ENCODE measurements at regions not wholly inside any gene's neighbourhood (a gene's known extent, or its start where the extent isn't known, plus 50 kb on each side); places are given as distances from the start of the nearest gene placed in this dataset.

- Histone ChIP-seq H3K9me1 (ENCODE audit: insufficient read depth, low read length) (no peaks in the 10 kb centered on the region), H3K4ac (ENCODE audit: low read depth, low read length) (no peak overlapping the region), H3K9ac (ENCODE audit: low read depth, low read length) (no peak overlapping the region), H3K79me1 (ENCODE audit: low read depth in 1 of 2, low read length in 2 of 2) (no peaks in the 10 kb centered on the region), H3K4me1 (ENCODE audit: control insufficient read depth, insufficient read depth, low read length) (no peaks in the 10 kb centered on the region), H4K5ac (ENCODE audit: low read depth, low read length) (no peak overlapping the region), H2AK5ac (ENCODE audit: low read depth, low read length) (no peak overlapping the region), H3K14ac (replicated peaks; ENCODE audit: low read depth, low read length) (no peak overlapping the region), H2BK15ac (ENCODE audit: low read depth, low read length) (no peak overlapping the region), H3K18ac (ENCODE audit: low read depth, low read length) (no peak overlapping the region), H3K56ac (ENCODE audit: extremely low read depth, insufficient read depth, low read length) (no peak overlapping the region), H4K91ac (ENCODE audit: insufficient read depth, low read depth, low read length) (no peak overlapping the region), H3K9me3 (ENCODE audit: control insufficient read depth, insufficient read depth, low read length) (no peaks in the 10 kb centered on the region; the same call in 1 of the 2 replicates), H3K23ac (ENCODE audit: low read depth, low read length) (no peak overlapping the region), H4K8ac (ENCODE audit: low read depth in 2 of 2, low read length in 2 of 2) (no peak overlapping the region), H2BK5ac (ENCODE audit: low read depth, low read length, poor library complexity, severe bottlenecking) (no peak overlapping the region), H3K27ac (ENCODE audit: insufficient read depth, low read length) (no peak overlapping the region), H2AFZ (replicated peaks; ENCODE audit: low read length, poor library complexity) (no peak overlapping the region), H3K4me2 (ENCODE audit: low read depth, low read length) (no peak overlapping the region), H3K4me3 (ENCODE audit: insufficient read depth, low read depth, low read length) (no peak overlapping the region), H2BK20ac (ENCODE audit: low read depth, low read length) (no peak overlapping the region), H4K20me1 (ENCODE audit: insufficient read depth, low read length) (no peaks in the 10 kb centered on the region), H3K27me3 (ENCODE audit: control insufficient read depth, insufficient read depth, low read length) (no peaks in the 10 kb centered on the region), H3K36me3 (ENCODE audit: control insufficient read depth, insufficient read depth, low read length) (no peaks in the 10 kb centered on the region), H2BK120ac (ENCODE audit: low read depth, low read length) (no peak overlapping the region), H2AK9ac (replicated peaks; ENCODE audit: low read depth, low read length, poor library complexity) (no peak overlapping the region)
- TF ChIP-seq SMC3 (IDR thresholded peaks at IDR 0.05; ENCODE audit: low read depth, low read length) = no peak
- no peak for TF ChIP-seq MXI1 (IDR thresholded peaks at IDR 0.05; ENCODE audit: borderline replicate concordance, low read depth, low read length)
- no peak for TF ChIP-seq CTCF (conservative IDR thresholded peaks at IDR 0.05; ENCODE audit: low read depth, low read length)
- no peak for TF ChIP-seq RCOR1 (IDR thresholded peaks at IDR 0.05; ENCODE audit: insufficient replicate concordance, low read length)
- no peak for TF ChIP-seq POLR2A (IDR thresholded peaks at IDR 0.05; ENCODE audit: low read depth, low read length)
- TF ChIP-seq NFE2L2 (IDR thresholded peaks at IDR 0.05; ENCODE audit: low read depth, low read length) = no peak
- no peak for TF ChIP-seq ELK1 (IDR thresholded peaks at IDR 0.05; ENCODE audit: borderline replicate concordance, low read depth, low read length)
- no peak for TF ChIP-seq MAZ (IDR thresholded peaks at IDR 0.05; ENCODE audit: borderline replicate concordance, low read depth, low read length)
- TF ChIP-seq MAFK (IDR thresholded peaks at IDR 0.05; ENCODE audit: low read depth, low read length) = no peak
- TF ChIP-seq CEBPB (IDR thresholded peaks at IDR 0.05; ENCODE audit: low read depth, low read length) = no peak
- no peak for TF ChIP-seq RAD21 (IDR thresholded peaks at IDR 0.05; ENCODE audit: low read length)
- TF ChIP-seq FOS (IDR thresholded peaks at IDR 0.05; ENCODE audit: low read depth, low read length) = no peak
- TF ChIP-seq USF2 (IDR thresholded peaks at IDR 0.05; ENCODE audit: low read depth, low read length) = no peak
- no peak for TF ChIP-seq BHLHE40 (IDR thresholded peaks at IDR 0.05; ENCODE audit: low read depth, low read length)
- no peak for TF ChIP-seq RFX5 (IDR thresholded peaks at IDR 0.05; ENCODE audit: low read depth, low read length)
- no peak for TF ChIP-seq CHD1 (IDR thresholded peaks at IDR 0.05; ENCODE audit: low read depth, low read length)
- DNase-seq (no peak), ATAC-seq (ENCODE audit: low read depth) (no peak)
- ChIA-PET CTCF (no interaction called here), POLR2A (ENCODE audit: unreplicated experiment) (no interaction called here)
- WGBS, 2 experiments (ENCODE audit: extremely low coverage in 2 of 2, insufficient read length in 1 of 2) = no CpG with 5 or more reads among the region's 1 CpG
- in situ Hi-C loops (cut with MboI; ENCODE audit: low sequenced_read_pairs) = no loop called here
- intact Hi-C loops (cut with micrococcal nuclease) = no loop called here
- no TSS peak for BruUV-seq (replicated peaks)
- dilution Hi-C loops (cut with HindIII; ENCODE audit: low sequenced_read_pairs, unreplicated experiment) = no loop called here
Measured at GRCh38 chr9:30996761-30997160, 1387.7 kb upstream of the ACO1 start.
